Neural cell (in vitro differentiated cells): ENCODE measurements at regions not wholly inside any gene's neighbourhood (a gene's known extent, or its start where the extent isn't known, plus 50 kb on each side); places are given as distances from the start of the nearest gene placed in this dataset.

ENCODE experiments used
- H2AFZ ChIP-seq: fragments of 200-600, 300-800 bp; sonication (generic), shearing (Covaris generic); 2 replicates; pipeline ENCODE4 v1.6.0; 2014; ENCODE audit warnings: low read depth, mild to moderate bottlenecking, antibody characterized with exemption, low read length, moderate library complexity
- H3F3A ChIP-seq: fragments of 200-600 bp; shearing (Covaris generic); 2 replicates; pipeline ENCODE4 v1.6.1; 2016; ENCODE audit warnings: mild to moderate bottlenecking, moderate library complexity, mixed read lengths, antibody characterized with exemption, low read length; ENCODE audit not compliant: insufficient read depth, poor library complexity, severe bottlenecking
- H3K27ac ChIP-seq: fragments of 200-600, 300-800 bp; sonication (generic), shearing (Covaris generic); 2 replicates; pipeline ENCODE4 v1.5.1; 2014; ENCODE audit warnings: mild to moderate bottlenecking, low read length, moderate library complexity
- H3K27me3 ChIP-seq: fragments of 300-800, 200-600 bp; sonication (generic), shearing (Covaris generic); 2 replicates; pipeline ENCODE4 v1.6.0; 2014; ENCODE audit warnings: mild to moderate bottlenecking, low read depth, low read length, moderate library complexity; ENCODE audit not compliant: insufficient read depth
- H3K36me3 ChIP-seq: fragments of 300-800, 200-600 bp; sonication (generic), shearing (Covaris generic); 2 replicates; pipeline ENCODE4 v1.5.1; 2014; ENCODE audit warnings: mild to moderate bottlenecking, antibody characterized with exemption, low read length, moderate library complexity; ENCODE audit not compliant: insufficient read depth
- H3K4me2 ChIP-seq: fragments of 300-800, 200-600 bp; sonication (generic), shearing (Covaris generic); 2 replicates; pipeline ENCODE4 v1.6.0; 2014; ENCODE audit warnings: mild to moderate bottlenecking, low read length
- H3K4me3 ChIP-seq: fragments of 300-800, 200-600 bp; sonication (generic), shearing (Covaris generic); 2 replicates; pipeline ENCODE4 v1.5.1; 2014; ENCODE audit warnings: mild to moderate bottlenecking, low read length, moderate library complexity
- H3K79me2 ChIP-seq: fragments of 200-600 bp; shearing (Covaris generic); replicated peaks from 2 replicates; pipeline ENCODE4 v1.6.0; 2014; ENCODE audit warnings: mild to moderate bottlenecking, low read length, moderate library complexity; ENCODE audit not compliant: insufficient read depth
- H3K9ac ChIP-seq: fragments of 300-800, 200-600 bp; sonication (generic), shearing (Covaris generic); 2 replicates; pipeline ENCODE4 v1.6.1; 2016; ENCODE audit warnings: mild to moderate bottlenecking, low read length, mixed read lengths
- H3K9me2 ChIP-seq: fragments of 200-600 bp; shearing (Covaris generic); 2 replicates; pipeline ENCODE4 v1.6.1; 2016; ENCODE audit warnings: mild to moderate bottlenecking, low read length, mixed read lengths; ENCODE audit not compliant: insufficient read depth
- H3K9me3 ChIP-seq: fragments of 200-600, 300-800 bp; sonication (generic), shearing (Covaris generic); 2 replicates; pipeline ENCODE4 v1.6.1; 2016; ENCODE audit warnings: mild to moderate bottlenecking, mixed run types, low read length, moderate library complexity, mixed read lengths
- H4K20me1 ChIP-seq: fragments of 200-600 bp; shearing (Covaris generic); 2 replicates; pipeline ENCODE4 v1.6.1; 2016; ENCODE audit warnings: mild to moderate bottlenecking, mixed run types; ENCODE audit not compliant: insufficient read depth
- EP300 ChIP-seq: fragments of 450-650 bp; conservative IDR thresholded peaks from 2 replicates; pipeline ENCODE4 v1.6.1; 2014; ENCODE audit warnings: antibody characterized with exemption, mild to moderate bottlenecking, moderate library complexity; ENCODE audit not compliant: poor library complexity, severe bottlenecking
- EZH2 ChIP-seq: fragments of 200-600, 300-800 bp; shearing (Covaris generic), sonication (generic); IDR thresholded peaks from 2 replicates; pipeline ENCODE4 v1.6.1; 2014; ENCODE audit warnings: antibody characterized with exemption, low read length, borderline replicate concordance, mild to moderate bottlenecking; ENCODE audit not compliant: insufficient read depth, poor library complexity, severe bottlenecking
- MXI1 ChIP-seq: fragments of 450-650 bp; conservative IDR thresholded peaks from 2 replicates; pipeline ENCODE4 v1.6.1; 2014; ENCODE audit warnings: antibody characterized with exemption, mild to moderate bottlenecking; ENCODE audit not compliant: poor library complexity, severe bottlenecking
- POLR2AphosphoS5 ChIP-seq: IDR thresholded peaks from 2 replicates; pipeline ENCODE4 v1.6.1; 2012
- RAD21 ChIP-seq: fragments of 450-650 bp; conservative IDR thresholded peaks from 2 replicates; pipeline ENCODE4 v1.6.1; 2014; ENCODE audit warnings: antibody characterized with exemption, mild to moderate bottlenecking, moderate library complexity
- SMC3 ChIP-seq: fragments of 450-650 bp; conservative IDR thresholded peaks from 2 replicates; pipeline ENCODE4 v1.6.1; 2014; ENCODE audit warnings: antibody characterized with exemption, mild to moderate bottlenecking, moderate library complexity; ENCODE audit not compliant: poor library complexity
- TAF1 ChIP-seq: IDR thresholded peaks from 2 replicates; pipeline ENCODE4 v1.6.1; 2012; ENCODE audit warnings: low read depth
- TF ChIP-seq, protein P1 (sequence below): IDR thresholded peaks from 2 replicates; pipeline ENCODE4 v1.6.1; 2012; ENCODE audit warnings: borderline replicate concordance
- TF ChIP-seq, protein P2 (sequence below): fragments of 450-650 bp; IDR thresholded peaks from 2 replicates; pipeline ENCODE4 v1.5.1; 2014; ENCODE audit warnings: antibody characterized with exemption, mild to moderate bottlenecking, moderate library complexity; ENCODE audit not compliant: poor library complexity, severe bottlenecking

DNA sequence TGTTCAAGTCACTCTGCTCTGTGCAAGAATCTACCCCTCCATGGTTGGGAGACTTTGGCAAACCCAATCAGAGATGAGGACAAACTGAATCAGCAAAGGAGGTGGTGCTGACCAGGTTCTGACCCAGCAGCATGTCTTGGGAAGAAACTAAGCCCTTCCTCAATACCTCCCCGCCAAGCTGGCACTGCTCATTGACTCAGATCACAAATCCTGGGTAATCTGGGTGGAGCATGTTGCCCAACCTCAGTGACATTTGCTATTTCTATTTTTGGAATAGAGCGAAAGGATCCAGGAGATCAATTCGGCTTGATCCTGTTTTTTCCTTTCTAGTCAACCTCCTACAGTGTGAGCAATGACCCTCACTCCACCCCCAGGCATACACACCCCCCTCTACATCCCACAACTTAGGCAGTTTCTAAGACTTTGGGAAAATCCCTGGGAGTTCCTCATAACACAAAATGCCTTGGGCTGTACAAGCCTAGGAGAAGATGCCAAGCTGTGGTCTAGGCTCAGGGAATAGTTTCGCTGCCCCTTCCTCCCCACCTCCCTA is 166.8 kb upstream of the KCNJ6 start:
- no peak for TF ChIP-seq MXI1
- TF ChIP-seq EZH2: no peak
- TF ChIP-seq, protein P1, sequence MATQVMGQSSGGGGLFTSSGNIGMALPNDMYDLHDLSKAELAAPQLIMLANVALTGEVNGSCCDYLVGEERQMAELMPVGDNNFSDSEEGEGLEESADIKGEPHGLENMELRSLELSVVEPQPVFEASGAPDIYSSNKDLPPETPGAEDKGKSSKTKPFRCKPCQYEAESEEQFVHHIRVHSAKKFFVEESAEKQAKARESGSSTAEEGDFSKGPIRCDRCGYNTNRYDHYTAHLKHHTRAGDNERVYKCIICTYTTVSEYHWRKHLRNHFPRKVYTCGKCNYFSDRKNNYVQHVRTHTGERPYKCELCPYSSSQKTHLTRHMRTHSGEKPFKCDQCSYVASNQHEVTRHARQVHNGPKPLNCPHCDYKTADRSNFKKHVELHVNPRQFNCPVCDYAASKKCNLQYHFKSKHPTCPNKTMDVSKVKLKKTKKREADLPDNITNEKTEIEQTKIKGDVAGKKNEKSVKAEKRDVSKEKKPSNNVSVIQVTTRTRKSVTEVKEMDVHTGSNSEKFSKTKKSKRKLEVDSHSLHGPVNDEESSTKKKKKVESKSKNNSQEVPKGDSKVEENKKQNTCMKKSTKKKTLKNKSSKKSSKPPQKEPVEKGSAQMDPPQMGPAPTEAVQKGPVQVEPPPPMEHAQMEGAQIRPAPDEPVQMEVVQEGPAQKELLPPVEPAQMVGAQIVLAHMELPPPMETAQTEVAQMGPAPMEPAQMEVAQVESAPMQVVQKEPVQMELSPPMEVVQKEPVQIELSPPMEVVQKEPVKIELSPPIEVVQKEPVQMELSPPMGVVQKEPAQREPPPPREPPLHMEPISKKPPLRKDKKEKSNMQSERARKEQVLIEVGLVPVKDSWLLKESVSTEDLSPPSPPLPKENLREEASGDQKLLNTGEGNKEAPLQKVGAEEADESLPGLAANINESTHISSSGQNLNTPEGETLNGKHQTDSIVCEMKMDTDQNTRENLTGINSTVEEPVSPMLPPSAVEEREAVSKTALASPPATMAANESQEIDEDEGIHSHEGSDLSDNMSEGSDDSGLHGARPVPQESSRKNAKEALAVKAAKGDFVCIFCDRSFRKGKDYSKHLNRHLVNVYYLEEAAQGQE: no peak
- TF ChIP-seq RAD21: no peak
- TF ChIP-seq, protein P2, sequence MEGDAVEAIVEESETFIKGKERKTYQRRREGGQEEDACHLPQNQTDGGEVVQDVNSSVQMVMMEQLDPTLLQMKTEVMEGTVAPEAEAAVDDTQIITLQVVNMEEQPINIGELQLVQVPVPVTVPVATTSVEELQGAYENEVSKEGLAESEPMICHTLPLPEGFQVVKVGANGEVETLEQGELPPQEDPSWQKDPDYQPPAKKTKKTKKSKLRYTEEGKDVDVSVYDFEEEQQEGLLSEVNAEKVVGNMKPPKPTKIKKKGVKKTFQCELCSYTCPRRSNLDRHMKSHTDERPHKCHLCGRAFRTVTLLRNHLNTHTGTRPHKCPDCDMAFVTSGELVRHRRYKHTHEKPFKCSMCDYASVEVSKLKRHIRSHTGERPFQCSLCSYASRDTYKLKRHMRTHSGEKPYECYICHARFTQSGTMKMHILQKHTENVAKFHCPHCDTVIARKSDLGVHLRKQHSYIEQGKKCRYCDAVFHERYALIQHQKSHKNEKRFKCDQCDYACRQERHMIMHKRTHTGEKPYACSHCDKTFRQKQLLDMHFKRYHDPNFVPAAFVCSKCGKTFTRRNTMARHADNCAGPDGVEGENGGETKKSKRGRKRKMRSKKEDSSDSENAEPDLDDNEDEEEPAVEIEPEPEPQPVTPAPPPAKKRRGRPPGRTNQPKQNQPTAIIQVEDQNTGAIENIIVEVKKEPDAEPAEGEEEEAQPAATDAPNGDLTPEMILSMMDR: no peak
- TF ChIP-seq POLR2AphosphoS5: no peak
- TF ChIP-seq EP300: no peak
- no peak for TF ChIP-seq SMC3
- TF ChIP-seq TAF1: no peak
- Histone ChIP-seq H3K27ac (no peak overlapping the region), H3K9me2 (no peaks in the 10 kb centered on the region), H3K4me3 (no peak overlapping the region), H4K20me1 (no peaks in the 10 kb centered on the region), H3K4me2 (no peak overlapping the region), H3K79me2 (no peaks in the 10 kb centered on the region), H2AFZ (no peak overlapping the region), H3K36me3 (no peaks in the 10 kb centered on the region), H3F3A (peaks cover 3% of the 10 kb centered on the region), H3K9ac (no peak overlapping the region), H3K27me3 (no peaks in the 10 kb centered on the region), H3K9me3 (no peaks in the 10 kb centered on the region)

DNA sequence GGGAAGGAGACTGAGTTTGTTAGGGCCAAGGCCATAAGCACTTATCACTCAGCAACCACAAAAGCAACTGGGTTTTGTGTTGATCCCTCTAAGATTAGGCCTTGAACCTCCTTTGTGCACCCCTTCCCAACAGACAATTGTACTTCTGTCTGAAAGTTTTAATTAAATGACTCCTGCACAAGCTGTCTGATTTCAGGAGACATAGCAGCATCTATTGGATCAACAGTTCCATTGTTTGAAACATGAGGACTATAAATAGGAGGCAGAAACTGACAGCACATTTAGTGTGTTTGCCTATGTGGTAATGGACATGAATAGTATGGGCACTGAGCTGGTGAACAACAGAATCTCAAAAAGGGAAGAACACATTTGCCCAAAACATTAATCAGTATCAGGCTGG is 167.3 kb upstream of the KCNJ6 start:
- Histone ChIP-seq H3K9ac (no peak overlapping the region), H3K36me3 (no peaks in the 10 kb centered on the region), H3K4me2 (no peak overlapping the region), H3K27me3 (no peaks in the 10 kb centered on the region), H3K27ac (no peak overlapping the region), H3F3A (peaks cover 3% of the 10 kb centered on the region), H2AFZ (no peak overlapping the region), H3K9me3 (no peaks in the 10 kb centered on the region), H3K9me2 (no peaks in the 10 kb centered on the region), H3K79me2 (no peaks in the 10 kb centered on the region), H3K4me3 (no peak overlapping the region), H4K20me1 (no peaks in the 10 kb centered on the region)
- no peak for TF ChIP-seq TAF1
- TF ChIP-seq, protein P1: no peak
- TF ChIP-seq SMC3: no peak
- no peak for TF ChIP-seq POLR2AphosphoS5
- TF ChIP-seq, protein P2: no peak
- no peak for TF ChIP-seq MXI1
- TF ChIP-seq RAD21: no peak
- TF ChIP-seq EP300: no peak
- TF ChIP-seq EZH2: no peak
